ENCODE measurements at regions not wholly inside any gene's neighbourhood (a gene's known extent, or its start where the extent isn't known, plus 50 kb on each side); places are given as distances from the start of the nearest gene placed in this dataset.

- CTCF ChIA-PET, result no interaction called here
- 50% methylated on average over 7 of the region's 7 CpGs for WGBS (ENCODE audit: missing lambda C conversion rate)
- H3K9me3 ChIP-seq, result no peaks in the 10 kb centered on the region
Observed at GRCh38 chr6:22788038-22788437, 218.7 kb downstream of the HDGFL1 start.

GRCh38 chr6:22789315-22789714 lies 219.9 kb downstream of the HDGFL1 start:
- Histone ChIP-seq H3K4me3 (no peak overlapping the region), H3K4me1 (no peaks in the 10 kb centered on the region), H3K9me3 (peaks cover 3% of the 10 kb centered on the region; the same call in 1 of the 3 replicates), H3K4me2 (no peak overlapping the region), H3K27ac (no peak overlapping the region)
- POLR2A ChIA-PET, result no interaction called here
- ATAC-seq (no peak), DNase-seq (ENCODE audit: low read depth in 1 of 2, low spot score in 1 of 2) (no peak), FAIRE-seq (no peak)
- CTCF ChIA-PET, result no interaction called here
- TF ChIP-seq MAZ (IDR thresholded peaks at IDR 0.05; ENCODE audit: borderline replicate concordance, low read depth, low read length) (no peak), POLR2AphosphoS2 (conservative IDR thresholded peaks at IDR 0.05; ENCODE audit: low read length) (no peak), FOSL2 (IDR thresholded peaks at IDR 0.05) (no peak), FOSL2 (CRISPR knock-in tag; IDR thresholded peaks at IDR 0.05) (no peak), ZNF302 (CRISPR knock-in tag; IDR thresholded peaks at IDR 0.05) (no peak), HMGXB4 (CRISPR knock-in tag; IDR thresholded peaks at IDR 0.05; ENCODE audit: borderline replicate concordance) (no peak), HOXB5 (CRISPR knock-in tag; IDR thresholded peaks at IDR 0.05) (no peak), KDM1A (IDR thresholded peaks at IDR 0.05; ENCODE audit: low read depth) (no peak), NFE2L2 (conservative IDR thresholded peaks at IDR 0.05; ENCODE audit: low read length) (no peak), RAD21 (conservative IDR thresholded peaks at IDR 0.05 in 1 of 2, IDR thresholded peaks at IDR 0.05 in 1 of 2) (no peak), HOXB13 (CRISPR knock-in tag; IDR thresholded peaks at IDR 0.05; ENCODE audit: low read depth) (no peak), MAFK (IDR thresholded peaks at IDR 0.05; ENCODE audit: partially characterized antibody) (no peak), ZC3H11A (IDR thresholded peaks at IDR 0.05) (no peak), CEBPB (IDR thresholded peaks at IDR 0.05) (no peak)
- TF ChIP-seq, protein P1, sequence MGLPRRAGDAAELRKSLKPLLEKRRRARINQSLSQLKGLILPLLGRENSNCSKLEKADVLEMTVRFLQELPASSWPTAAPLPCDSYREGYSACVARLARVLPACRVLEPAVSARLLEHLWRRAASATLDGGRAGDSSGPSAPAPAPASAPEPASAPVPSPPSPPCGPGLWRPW (IDR thresholded peaks at IDR 0.05), result no peak
- WGBS (ENCODE audit: missing lambda C conversion rate), result 72% methylated on average over 5 of the region's 5 CpGs

More at GRCh38 chr6:22788038-22788437, 218.7 kb downstream of the HDGFL1 start:
- H3K27ac ChIP-seq, result no peak overlapping the region
- no peak overlapping the region for H3K4me2 ChIP-seq
- no peak for TF ChIP-seq HOXA7 (CRISPR knock-in tag; IDR thresholded peaks at IDR 0.05)
- TF ChIP-seq FOSB (CRISPR knock-in tag; IDR thresholded peaks at IDR 0.05), result no peak
- TF ChIP-seq MAFK (IDR thresholded peaks at IDR 0.05; ENCODE audit: partially characterized antibody), result no peak
- TF ChIP-seq ZSCAN20 (CRISPR knock-in tag; IDR thresholded peaks at IDR 0.05), result no peak
- TF ChIP-seq TFCP2L1 (CRISPR knock-in tag; IDR thresholded peaks at IDR 0.05), result no peak
- no peak for TF ChIP-seq RNF2 (IDR thresholded peaks at IDR 0.05; ENCODE audit: borderline replicate concordance, low read depth)
- TF ChIP-seq EHF (CRISPR knock-in tag; IDR thresholded peaks at IDR 0.05), result no peak
- TF ChIP-seq, protein P2, sequence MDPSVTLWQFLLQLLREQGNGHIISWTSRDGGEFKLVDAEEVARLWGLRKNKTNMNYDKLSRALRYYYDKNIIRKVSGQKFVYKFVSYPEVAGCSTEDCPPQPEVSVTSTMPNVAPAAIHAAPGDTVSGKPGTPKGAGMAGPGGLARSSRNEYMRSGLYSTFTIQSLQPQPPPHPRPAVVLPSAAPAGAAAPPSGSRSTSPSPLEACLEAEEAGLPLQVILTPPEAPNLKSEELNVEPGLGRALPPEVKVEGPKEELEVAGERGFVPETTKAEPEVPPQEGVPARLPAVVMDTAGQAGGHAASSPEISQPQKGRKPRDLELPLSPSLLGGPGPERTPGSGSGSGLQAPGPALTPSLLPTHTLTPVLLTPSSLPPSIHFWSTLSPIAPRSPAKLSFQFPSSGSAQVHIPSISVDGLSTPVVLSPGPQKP (IDR thresholded peaks at IDR 0.05; ENCODE audit: low read depth, low read length), result no peak
- POLR2A ChIA-PET, result no interaction called here
- no peak overlapping the region for H3K4me3 ChIP-seq
- no peaks in the 10 kb centered on the region for H3K4me1 ChIP-seq
- ATAC-seq (no peak), DNase-seq (ENCODE audit: low read depth in 1 of 2, low spot score in 1 of 2) (no peak), FAIRE-seq (no peak)

DNA sequence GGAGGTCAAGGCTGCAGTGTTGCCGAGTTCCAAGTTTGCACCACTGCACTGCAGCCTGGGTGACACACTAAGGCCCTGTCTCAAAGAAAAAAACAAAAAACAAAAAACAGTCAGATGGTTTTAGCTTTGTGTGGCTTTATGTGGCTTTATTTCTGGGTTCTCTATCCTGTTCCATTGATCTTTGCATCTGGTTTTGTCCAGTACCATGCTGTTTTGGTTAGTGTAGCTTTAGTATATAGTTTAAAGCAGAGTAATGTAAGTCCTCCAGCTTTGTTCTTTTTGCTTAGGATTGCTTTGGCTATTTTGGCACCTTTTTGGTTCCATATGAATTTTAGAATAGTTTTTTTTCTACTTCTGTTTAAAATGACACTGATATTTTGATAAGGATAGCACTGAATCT lies 225.5 kb downstream of the HDGFL1 start:
- 75% methylated on average over 1 of the region's 1 CpG for WGBS (ENCODE audit: missing lambda C conversion rate)
- Histone ChIP-seq H3K27ac (no peak overlapping the region), H3K4me2 (no peak overlapping the region), H3K4me3 (no peak overlapping the region), H3K9me3 (peaks cover 11% of the 10 kb centered on the region; the same call in 1 of the 3 replicates), H3K4me1 (no peaks in the 10 kb centered on the region)
- DNase-seq (ENCODE audit: low read depth in 1 of 2, low spot score in 1 of 2) (no peak), FAIRE-seq (no peak), ATAC-seq (no peak)
- ChIA-PET CTCF (no interaction called here), POLR2A (no interaction called here)
- TF ChIP-seq NR3C1 (IDR thresholded peaks at IDR 0.05) (no peak), RARB (CRISPR knock-in tag; IDR thresholded peaks at IDR 0.05) (no peak), POLR2AphosphoS2 (conservative IDR thresholded peaks at IDR 0.05; ENCODE audit: low read length) (no peak), FOXS1 (CRISPR knock-in tag; IDR thresholded peaks at IDR 0.05) (no peak), CBX2 (IDR thresholded peaks at IDR 0.05; ENCODE audit: borderline replicate concordance, low read depth) (no peak), PHF8 (IDR thresholded peaks at IDR 0.05; ENCODE audit: borderline replicate concordance, low read depth) (no peak), NFE2L2 (conservative IDR thresholded peaks at IDR 0.05; ENCODE audit: low read length) (no peak), RCOR1 (IDR thresholded peaks at IDR 0.05; ENCODE audit: low read depth, low read length) (no peak), MYC (IDR thresholded peaks at IDR 0.05; ENCODE audit: borderline replicate concordance, low read length) (no peak), HMGXB4 (CRISPR knock-in tag; IDR thresholded peaks at IDR 0.05; ENCODE audit: borderline replicate concordance) (no peak)
- TF ChIP-seq, protein P3, sequence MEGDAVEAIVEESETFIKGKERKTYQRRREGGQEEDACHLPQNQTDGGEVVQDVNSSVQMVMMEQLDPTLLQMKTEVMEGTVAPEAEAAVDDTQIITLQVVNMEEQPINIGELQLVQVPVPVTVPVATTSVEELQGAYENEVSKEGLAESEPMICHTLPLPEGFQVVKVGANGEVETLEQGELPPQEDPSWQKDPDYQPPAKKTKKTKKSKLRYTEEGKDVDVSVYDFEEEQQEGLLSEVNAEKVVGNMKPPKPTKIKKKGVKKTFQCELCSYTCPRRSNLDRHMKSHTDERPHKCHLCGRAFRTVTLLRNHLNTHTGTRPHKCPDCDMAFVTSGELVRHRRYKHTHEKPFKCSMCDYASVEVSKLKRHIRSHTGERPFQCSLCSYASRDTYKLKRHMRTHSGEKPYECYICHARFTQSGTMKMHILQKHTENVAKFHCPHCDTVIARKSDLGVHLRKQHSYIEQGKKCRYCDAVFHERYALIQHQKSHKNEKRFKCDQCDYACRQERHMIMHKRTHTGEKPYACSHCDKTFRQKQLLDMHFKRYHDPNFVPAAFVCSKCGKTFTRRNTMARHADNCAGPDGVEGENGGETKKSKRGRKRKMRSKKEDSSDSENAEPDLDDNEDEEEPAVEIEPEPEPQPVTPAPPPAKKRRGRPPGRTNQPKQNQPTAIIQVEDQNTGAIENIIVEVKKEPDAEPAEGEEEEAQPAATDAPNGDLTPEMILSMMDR (IDR thresholded peaks at IDR 0.05), result no peak

Measured in A549 (cell line).